GM18861 (cell line): ENCODE measurements at regions not wholly inside any gene's neighbourhood (a gene's known extent, or its start where the extent isn't known, plus 50 kb on each side); places are given as distances from the start of the nearest gene placed in this dataset.

Source experiments
- ATAC-seq: cut with Tn5 transposase; IDR thresholded peaks from one replicate; pipeline ENCODE4 v1.9.1; 2021; ENCODE audit not compliant: unreplicated experiment

DNA sequence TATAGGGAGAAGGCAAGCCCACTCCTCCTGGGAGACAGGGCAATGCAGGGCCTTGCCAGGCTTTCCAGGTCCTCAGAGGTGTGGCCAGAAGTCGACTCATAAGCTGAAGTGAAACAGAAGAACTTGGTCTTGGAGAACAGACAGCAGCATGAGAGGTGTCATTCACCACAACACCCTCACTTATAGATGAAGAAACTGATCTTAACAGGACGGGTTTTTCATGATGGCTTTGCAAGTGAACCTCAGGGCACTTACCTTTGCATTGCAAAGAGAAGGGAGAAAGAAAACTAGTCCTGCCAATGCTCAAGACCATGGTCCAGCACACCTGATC is 198.8 kb downstream of the CYRIA start:
- no peak for ATAC-seq

DNA sequence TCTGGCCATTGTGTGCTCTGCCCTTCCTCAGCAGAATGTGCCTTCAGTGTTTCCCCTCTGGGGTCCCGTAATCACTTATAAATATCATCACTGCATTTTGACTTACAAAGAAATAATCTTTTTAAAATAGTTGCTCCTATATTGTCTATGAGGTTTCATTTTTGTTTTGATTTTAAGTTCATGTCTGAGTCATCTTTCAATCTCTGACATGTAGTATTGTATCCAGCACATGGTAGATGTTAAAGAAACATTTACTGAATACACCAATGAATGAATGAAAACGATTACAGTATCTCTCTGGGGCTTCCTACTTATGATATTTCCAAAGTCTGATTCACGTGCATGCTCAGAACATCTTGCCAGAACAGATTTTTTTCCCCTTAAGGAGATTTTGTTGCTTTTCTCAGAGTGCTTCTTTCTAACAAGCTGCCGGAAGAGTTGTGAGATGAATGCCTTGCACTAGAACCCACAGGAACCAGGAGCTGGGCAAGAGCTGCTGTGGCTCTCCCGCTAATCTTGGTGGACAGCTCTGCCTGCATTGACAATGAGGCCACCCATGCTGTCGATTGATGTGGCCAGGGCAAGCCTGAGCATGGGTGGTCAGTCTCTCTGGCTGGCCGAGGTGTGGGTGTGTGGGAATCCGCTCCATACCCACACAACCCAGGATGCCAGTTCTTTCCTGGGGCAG is 199.4 kb downstream of the CYRIA start:
- ATAC-seq: no peak

DNA sequence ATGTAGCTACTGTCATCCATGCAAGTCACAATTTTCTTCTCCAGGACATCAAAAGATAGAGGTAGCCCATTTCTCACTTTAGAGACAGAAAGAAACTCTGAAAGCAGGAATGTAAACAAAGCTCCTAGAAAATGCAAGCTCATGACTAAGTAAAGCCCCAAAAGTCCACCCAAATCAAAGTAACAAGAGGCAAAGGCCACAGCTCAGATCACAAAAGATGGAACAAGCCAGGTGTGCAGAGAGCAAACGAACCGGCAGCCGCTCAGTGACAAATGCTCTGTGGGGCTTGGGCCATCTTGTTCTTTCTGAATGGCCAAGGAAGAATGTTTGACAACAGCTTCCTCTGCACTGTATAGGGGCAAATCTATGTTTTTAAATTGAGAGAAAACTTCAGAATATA is 201.0 kb downstream of the CYRIA start:
- ATAC-seq: no peak

DNA sequence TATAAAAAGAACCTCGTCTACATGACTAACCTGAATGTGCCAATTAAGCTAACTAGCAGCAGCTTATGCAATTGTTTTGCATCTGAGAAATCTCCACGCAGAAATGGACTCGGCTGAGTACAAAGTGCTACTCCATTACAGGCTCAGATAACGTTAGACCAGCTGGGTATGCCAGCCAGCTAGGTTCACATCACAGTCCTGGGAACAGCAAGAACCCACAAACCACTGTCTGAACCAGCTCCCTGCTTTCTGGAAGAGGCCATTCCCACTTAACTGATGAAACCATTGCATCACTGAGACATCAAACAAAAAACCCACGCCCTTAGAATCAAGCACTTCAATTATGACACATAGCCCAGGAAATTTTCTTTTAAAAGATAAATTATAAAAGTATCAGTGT is 202.7 kb downstream of the CYRIA start:
- ATAC-seq: no peak

DNA sequence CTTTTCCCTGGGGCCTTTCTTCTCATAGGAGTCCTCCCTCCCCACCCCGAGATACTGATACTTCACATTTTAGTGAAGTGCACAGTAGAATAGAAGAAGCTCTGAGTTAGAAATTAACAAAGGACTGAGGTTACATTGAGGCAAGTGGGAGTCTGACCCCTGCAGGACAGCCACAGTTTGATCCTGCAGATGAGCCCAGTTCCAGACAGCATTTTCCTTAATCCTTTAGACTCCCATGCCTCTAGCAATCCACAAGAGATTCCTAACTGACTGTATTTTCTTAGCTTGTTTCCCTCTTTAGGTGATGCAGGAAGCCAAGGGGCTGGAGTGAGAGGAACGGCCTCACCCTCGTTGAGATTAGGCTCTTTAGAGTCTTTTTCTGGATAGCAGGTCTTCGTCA is 204.0 kb downstream of the CYRIA start:
- ATAC-seq: no peak

DNA sequence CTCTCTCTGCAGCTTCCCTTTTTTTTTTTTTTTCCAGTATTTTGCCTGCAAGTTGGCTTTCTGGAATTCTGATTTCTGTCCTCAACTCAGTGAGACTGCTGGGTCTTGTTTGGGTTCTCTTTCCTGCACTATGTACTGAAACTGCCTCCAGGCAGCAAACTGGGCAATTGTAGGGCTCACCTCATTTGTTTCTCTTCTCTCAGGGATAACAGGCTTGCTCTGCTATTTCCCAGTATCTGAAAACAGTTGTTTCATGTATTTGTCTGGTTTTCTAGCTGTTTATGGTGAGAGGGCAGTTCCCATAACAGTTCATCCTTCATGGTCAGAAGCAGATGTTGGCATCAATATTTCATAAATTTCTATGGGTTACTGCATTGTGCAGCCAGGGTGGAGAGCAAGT is 206.0 kb downstream of the CYRIA start:
- no peak for ATAC-seq

DNA sequence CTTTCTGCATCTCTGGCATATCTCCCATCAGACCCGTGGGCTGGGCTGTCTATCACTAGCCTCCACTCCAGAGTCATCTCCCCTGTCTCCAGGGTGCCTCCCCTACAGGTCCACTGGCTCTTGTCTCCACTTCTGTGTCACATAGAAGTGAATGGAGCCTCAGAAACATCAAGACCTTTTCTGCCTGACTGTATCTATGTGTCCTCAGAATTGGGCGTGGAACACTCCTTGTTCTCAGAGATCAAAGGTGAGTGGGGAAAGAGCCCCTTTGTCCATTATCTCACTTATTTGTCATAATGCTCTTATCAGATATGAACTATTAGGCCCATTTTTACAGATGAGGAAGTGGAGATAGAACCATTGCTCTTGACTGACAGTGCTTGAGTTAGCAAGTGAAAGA is 211.0 kb downstream of the CYRIA start:
- no peak for ATAC-seq

DNA sequence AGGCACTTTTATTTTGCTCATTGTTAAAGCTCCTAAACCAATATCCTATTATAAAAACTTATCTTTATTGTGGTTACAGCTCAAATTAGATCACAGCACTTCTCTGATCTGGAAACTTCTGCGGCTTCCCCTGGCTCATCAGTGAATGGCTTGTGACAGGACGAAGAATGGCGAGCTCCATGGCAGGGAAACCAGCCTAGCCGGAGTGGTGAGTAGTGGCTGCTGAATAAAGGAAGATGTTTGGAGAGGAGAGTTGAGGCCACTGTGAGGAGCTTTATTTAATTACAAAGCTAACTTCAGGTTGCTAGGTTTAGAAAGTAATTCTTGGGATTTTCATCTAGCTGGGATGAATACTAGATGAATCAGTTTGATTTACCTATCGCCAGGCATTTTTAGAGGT is 213.5 kb downstream of the CYRIA start:
- no peak for ATAC-seq

DNA sequence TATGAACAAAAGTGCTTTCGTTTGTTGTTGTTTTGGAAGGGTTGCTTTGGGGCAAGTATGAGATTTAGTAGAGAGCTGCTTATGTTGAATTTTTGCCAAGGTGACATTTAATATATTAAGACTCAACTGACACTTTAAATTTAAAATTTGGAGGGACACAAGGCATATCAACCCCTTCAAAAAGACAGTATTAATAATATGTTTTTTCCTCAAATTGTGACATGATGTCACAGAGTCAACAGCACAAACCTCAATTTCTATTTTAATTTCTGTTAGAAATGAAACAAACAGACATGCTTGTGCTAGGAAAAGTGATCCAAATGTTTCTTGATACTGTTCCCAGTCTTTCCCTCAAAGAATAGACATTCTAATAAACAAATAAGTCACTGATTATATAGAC is 218.9 kb downstream of the CYRIA start:
- no peak for ATAC-seq

DNA sequence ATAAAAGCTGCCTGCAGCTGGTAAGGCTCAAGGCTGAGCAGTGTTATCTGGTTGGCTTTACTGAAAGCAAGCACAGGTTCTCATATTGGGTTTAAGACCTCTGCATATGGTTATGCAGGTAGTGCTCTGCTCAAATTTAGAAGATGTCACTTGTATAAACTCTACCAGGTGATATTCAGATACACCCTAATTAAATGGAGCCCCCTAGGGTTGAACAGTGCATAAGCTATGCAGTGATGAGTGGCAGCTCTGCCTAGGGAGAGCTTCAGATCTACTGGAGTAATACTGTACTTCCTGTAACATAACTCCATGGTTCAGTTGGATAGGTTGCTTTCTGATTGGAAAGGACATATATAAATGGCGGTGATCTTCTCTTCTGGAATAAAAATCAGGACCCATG is 222.7 kb downstream of the CYRIA start:
- ATAC-seq: no peak

DNA sequence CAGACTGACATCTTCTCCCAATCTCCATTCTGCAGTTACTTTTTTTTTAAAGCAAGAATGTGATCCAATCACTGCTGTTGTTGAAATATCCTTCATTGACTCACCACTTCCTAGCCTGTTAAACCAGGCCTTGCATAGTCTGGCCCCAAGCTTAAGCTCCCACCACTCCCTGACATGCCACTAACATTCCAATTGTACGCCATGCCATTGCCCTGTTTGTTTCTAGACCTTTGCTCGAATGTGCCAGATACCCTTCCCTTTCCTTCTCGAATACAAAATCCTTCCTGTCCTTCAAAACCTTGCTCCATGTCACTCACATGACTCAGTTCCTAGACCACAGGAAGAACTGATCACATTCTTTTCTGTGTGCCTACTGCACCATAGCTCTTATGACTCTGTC is 224.2 kb downstream of the CYRIA start:
- no peak for ATAC-seq

DNA sequence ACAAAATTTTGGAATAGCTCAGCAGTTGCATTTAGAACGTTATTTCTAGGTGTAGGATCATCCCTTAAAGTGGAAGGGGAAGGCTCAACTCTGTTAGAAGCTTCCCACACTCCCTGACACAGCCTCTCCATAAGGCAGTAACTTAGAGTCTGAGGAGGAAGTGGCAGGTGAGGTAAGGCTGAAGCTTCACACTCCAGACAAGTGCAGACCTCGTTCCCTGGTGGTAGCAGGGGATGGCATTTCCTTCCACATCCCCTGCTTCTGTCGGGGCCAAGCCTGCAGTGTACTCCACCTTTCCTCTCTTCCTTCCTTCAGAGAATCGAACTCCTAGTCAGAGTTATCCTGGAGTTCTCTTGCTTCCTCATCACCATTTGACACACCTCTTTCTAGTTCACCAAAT is 224.7 kb downstream of the CYRIA start:
- ATAC-seq: no peak

DNA sequence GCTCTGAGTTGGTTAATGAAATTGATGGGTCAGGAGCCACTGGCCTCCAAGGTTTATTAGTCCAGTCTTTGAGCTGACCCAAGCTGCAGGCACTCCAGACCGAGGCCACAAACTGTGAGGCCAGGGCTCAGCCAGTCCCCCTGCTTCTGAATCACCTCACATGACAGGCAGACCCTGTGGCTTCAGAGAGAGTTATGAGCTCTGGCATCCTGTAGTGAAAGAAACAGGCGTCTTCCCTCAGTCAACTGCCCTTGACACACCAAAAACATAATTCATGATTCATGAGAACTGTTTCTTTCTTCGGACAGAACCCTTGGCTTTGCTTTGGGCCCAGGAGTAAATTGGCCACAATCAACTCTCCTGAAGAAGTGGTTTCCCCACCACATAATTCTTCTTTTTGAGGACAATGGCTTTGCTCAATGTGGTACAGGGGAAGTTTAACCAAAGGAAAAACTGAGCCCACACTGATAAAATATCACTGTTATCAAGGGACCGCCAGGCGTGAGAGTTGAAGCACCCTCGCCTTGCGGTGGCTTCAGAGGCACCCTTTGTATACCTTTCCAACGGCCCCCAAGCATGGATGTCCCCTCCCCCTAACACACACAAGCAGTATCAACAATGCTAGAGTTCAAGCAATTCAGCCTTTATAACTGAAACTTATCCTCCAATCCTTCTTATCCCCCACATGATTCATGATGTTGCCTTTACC is 226.9 kb downstream of the CYRIA start:
- ATAC-seq: no peak

DNA sequence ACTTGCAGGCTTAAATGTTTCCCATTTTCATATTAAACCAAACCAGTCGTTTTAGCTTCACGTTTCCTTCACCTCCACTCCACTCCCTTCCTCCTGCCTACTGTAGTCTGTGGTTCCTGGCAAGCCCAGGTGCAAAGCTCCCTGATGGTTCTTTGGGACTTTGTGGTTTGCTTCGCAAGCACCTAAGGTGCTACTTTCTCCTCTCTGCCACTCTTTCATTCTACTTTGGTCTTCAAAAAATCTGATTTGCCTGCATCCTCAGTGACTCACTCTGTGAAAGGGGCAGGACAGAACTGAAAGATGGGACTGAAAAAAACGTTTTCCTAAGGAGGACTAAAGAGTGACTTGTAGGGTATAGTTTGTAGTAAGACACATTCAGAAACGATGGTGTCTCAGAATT is 228.4 kb downstream of the CYRIA start:
- no peak for ATAC-seq

DNA sequence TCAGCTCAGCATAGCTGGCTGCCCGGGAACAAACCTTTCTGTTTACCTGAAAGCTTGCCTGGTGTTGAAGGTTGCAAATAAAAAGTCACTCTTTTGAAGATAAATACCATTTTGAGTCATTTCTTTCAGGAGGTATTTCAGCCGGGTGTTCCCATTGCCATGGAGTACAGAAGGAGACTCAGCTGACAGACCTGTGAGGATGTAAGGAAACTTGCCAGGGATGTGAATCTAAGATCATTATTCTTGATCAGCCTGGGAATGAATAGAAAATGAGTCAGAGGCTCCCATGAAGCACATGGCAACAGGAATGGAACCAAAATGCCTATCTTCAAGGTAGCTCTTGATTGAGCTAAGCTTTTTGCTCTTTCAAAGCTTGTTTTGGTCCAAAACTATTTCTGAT is 231.2 kb downstream of the CYRIA start:
- no peak for ATAC-seq

DNA sequence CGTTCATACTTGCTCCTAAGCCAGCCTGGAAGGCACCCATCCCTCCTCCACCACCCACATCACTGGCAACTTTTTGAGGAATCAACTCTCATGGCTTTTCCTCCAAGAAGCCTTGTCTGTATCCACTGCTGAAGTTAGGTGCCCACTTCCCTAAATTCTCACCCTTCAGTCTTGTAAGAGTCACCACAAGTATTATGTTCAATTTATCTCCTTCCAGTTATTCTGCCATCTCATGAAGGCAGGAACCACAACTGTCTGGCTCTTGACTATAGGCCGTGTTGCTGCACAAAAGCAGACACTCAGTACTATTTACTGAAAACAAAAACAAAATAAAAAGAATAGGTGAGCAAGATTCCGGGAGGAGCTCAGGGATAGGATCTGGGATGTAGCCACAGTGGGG is 234.8 kb downstream of the CYRIA start:
- no peak for ATAC-seq

DNA sequence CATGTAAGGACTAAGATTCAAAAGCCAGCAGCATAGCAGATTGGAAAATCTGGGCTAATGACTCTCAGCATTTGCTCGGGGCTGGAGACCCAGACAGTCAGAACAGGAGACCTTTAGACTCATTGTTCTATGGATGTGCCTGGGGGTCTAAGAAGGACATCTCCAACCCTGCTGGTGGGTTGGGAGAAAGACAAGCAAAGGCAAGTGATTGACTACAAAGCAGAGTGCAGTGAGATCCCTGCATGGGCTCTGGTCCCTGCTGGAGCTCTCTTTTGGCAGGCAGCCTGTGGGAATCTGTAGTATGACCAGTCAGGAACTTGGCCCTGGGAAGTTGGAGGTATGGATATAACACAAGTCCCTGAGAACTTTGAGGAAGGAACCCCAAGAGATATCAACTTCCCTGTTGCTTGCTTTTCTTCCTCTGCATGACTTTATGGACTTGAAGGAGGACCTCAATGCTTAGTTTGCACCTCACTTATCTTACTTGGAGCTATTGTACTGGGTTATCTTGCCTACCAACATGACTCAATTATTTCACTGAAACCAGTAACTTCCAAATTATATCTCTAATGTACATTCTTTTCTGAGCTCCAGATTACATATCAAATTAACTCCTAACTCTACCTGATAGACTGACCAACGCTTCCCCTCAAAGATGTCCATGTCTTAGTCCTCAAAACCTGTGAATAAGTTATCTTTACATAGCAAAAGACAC is 236.0 kb downstream of the CYRIA start:
- ATAC-seq: no peak

DNA sequence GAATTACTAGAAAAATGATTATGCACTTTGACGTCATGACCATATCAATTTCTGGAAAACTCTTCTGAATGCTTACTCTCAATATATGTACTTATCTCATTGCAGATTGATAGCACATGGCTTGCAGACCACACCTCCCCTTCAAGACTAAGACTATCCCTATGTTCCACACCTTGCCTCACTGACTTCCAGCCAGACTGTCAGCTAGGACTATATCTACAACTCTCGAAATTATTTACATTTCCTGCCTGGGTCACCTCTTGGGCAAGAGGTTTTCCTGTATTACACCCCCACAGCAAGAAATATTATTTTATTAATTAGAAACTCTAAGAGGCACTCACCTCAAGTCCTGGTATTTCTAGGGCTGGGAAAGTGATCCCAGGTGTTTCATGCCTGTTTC is 236.6 kb downstream of the CYRIA start:
- no peak for ATAC-seq

DNA sequence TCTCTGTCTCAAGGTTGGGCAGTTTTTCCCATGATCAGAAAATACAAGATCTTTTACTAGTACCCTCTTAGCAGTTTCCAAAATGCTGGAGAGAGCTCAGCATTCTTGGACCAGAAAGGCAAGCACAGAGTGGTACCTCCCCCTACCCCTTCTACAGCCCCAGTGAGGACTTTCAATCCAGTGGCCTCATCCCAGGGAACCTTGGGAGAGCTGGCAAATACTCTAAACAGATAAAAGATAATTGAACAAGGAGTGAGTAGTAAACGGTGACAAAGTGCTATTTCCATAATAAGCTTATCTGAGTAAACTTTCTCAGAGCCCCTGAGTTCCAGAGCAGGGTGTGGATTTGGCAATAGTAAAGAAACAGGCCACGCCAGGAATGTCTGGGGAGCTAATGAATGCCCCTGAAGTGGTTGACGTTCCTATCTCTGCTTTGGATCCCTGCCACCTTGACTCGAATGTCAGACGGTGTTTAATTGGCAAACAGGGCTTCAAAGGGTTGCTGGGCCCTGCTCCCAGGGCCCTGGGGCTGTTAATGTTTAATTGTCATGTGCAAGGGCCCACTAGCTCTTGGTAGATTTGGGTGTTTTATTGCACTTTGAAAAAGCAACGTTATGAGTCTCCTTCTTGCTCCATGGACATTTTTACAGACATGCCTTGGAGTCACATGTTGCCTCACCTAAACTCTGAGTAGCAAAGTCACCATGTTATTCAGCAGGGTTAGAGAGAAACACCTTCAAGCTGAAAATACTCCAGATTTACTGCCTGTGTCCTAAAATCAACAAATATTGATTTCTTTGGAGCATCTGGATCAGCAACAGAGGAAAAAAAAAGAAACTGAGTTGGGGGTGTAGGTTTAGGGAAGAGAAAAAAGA is 239.9 kb downstream of the CYRIA start:
- ATAC-seq: no peak

DNA sequence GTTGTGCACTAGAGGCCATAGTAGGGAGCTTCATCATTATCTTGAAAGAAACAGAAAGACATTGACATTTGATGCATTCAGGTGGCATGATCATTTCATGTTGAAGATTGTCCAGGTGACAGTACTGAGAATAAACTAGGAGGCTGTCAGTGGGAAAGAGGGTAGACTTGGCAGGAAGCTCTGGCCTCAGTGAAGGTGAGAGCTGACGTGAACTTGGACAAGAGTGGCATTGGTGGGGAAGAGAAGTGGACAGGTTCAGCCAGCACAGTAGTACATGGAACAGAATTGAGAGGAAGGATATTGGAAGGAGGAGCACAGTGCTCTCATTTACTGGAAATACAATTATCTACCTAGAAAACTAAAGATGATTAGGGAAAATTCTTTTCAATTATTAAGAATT is 245.2 kb downstream of the CYRIA start:
- ATAC-seq: no peak

DNA sequence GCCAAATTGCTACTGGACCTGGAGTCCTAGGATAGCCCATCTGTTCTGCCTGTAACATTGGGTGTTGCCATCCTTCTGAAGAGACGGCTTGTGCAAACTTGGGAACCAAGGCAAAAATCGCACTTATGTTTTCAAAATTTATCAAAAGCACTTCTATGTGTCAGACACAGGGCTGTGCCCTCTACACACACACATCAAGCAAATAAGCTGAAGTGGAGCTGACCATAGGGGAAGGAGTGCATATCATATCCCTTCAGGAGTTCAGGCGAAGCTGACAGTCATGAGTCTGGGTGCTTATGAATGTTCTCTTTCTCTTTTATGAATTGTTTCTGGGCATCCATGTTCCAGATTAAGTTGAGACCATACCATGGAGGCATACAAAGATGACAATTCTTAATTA is 247.9 kb downstream of the CYRIA start:
- ATAC-seq: no peak

DNA sequence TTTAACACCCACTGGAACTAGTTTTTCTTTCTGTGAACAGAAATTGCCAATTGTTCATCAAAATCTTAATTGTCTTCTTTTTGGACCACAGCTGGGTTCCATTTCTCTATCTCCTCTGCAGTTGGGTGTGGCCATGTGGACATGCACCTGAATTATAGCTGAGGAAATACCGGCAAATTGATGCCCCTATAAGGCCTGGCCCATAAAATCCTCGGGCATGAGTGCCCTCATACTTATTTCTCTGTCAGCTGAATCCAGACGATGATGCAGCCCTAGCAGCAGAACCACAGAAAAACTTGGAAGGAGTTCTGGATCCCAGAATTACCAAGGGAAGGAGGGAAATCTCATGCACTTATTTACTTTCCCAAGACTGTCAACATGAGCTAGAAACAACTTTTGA is 249.0 kb downstream of the CYRIA start:
- no peak for ATAC-seq
